Testis (tissue), 2 donors: ENCODE measurements at regions not wholly inside any gene's neighbourhood (a gene's known extent, or its start where the extent isn't known, plus 50 kb on each side); places are given as distances from the start of the nearest gene placed in this dataset.

Experiments used
- DNase-seq: peaks from one replicate; pipeline ENCODE4 v3.0.0-alpha.2; 2019
- H3K27ac ChIP-seq, 2 donors: fragments of 200-600 bp; sonication (generic); one replicate each; pipeline ENCODE4 v1.5.1; 2019
- H3K27me3 ChIP-seq: fragments of 200-600 bp; sonication (generic); one replicate; pipeline ENCODE4 v1.5.1; 2019
- H3K36me3 ChIP-seq: fragments of 200-600 bp; sonication (generic); one replicate; pipeline ENCODE4 v1.5.1; 2017; ENCODE audit warnings: low read depth; ENCODE audit errors: missing control alignments
- H3K4me1 ChIP-seq: fragments of 200-600 bp; sonication (generic); one replicate; pipeline ENCODE4 v1.5.1; 2019
- H3K4me3 ChIP-seq, 2 donors: fragments of 200-600 bp; sonication (generic); one replicate each; pipeline ENCODE4 v1.5.1; 2017 to 2019
- H3K9me3 ChIP-seq: fragments of 200-600 bp; sonication (generic); one replicate; pipeline ENCODE4 v1.5.1; 2017
- CTCF ChIP-seq, 3 experiments: fragments of 450-650 bp in 2 of 3; fragments of 200-600 bp in 1 of 3; sonication (generic) in 1 of 3; IDR thresholded peaks; one replicate each; pipeline ENCODE4 v1.5.1; 2016 to 2019; ENCODE audit warnings: antibody characterized with exemption in 3 of 3, mild to moderate bottlenecking in 2 of 3, moderate library complexity in 1 of 3
- POLR2A ChIP-seq: fragments of 450-650 bp; IDR thresholded peaks from one replicate; pipeline ENCODE4 v1.6.1; 2017; ENCODE audit warnings: antibody characterized with exemption, mild to moderate bottlenecking, moderate library complexity
- WGBS, 2 donors: methylation state at CpG; one replicate each; pipeline ENCODE4 v1.1.5; 2018; 5-methylcytosine and 5-hydroxymethylcytosine counted together
- intact Hi-C: fragments of 100-400 bp; cut with DNase I; formaldehyde crosslinking; loops from one replicate; pipeline ENCODE4 v1.15.1; 2023; ENCODE audit warnings: low total_unique reads

- no peak overlapping the region for H3K4me3 ChIP-seq
- no peak for TF ChIP-seq CTCF (IDR thresholded peaks at IDR 0.05)
- no peak for TF ChIP-seq POLR2A
- WGBS, 2 donors, result 79 to 85% methylated on average over 2 of the region's 2 CpGs
- H3K27ac ChIP-seq, result no peak overlapping the region
- intact Hi-C loops, result no loop called here
- no peaks in the 10 kb centered on the region for H3K9me3 ChIP-seq
- DNase-seq, result no peak
- no peaks in the 10 kb centered on the region for H3K4me1 ChIP-seq
- no peaks in the 10 kb centered on the region for H3K27me3 ChIP-seq
- no peaks in the 10 kb centered on the region for H3K36me3 ChIP-seq
Observed at GRCh38 chr3:162932503-162932902, 1435.9 kb downstream of the OTOL1 start.

- Histone ChIP-seq H3K36me3 (no peaks in the 10 kb centered on the region), H3K4me3 (no peak overlapping the region), H3K9me3 (no peaks in the 10 kb centered on the region), H3K4me1 (no peaks in the 10 kb centered on the region), H3K27ac (no peak overlapping the region), H3K27me3 (no peaks in the 10 kb centered on the region)
- DNase-seq, result no peak
- no peak for TF ChIP-seq CTCF (IDR thresholded peaks at IDR 0.05)
- no peak for TF ChIP-seq POLR2A
- WGBS, 2 donors, result 63 to 80% methylated on average over 2 of the region's 2 CpGs
- intact Hi-C loops, result no loop called here
Observed at GRCh38 chr3:162933656-162934055, 1437.0 kb downstream of the OTOL1 start.

GRCh38 chr3:162936706-162937105 lies 1440.1 kb downstream of the OTOL1 start:
- H3K4me3 ChIP-seq, result no peak overlapping the region
- no peak for TF ChIP-seq CTCF (IDR thresholded peaks at IDR 0.05)
- no peak for TF ChIP-seq POLR2A
- H3K4me1 ChIP-seq, result no peaks in the 10 kb centered on the region
- no peaks in the 10 kb centered on the region for H3K9me3 ChIP-seq
- H3K27me3 ChIP-seq, result no peaks in the 10 kb centered on the region
- intact Hi-C loops, result no loop called here
- H3K36me3 ChIP-seq, result no peaks in the 10 kb centered on the region
- no peak overlapping the region for H3K27ac ChIP-seq
- no peak for DNase-seq

- Histone ChIP-seq H3K9me3 (no peaks in the 10 kb centered on the region), H3K4me1 (no peaks in the 10 kb centered on the region), H3K4me3 (no peak overlapping the region), H3K36me3 (no peaks in the 10 kb centered on the region), H3K27ac (no peak overlapping the region), H3K27me3 (no peaks in the 10 kb centered on the region)
- intact Hi-C loops, result no loop called here
- TF ChIP-seq CTCF (IDR thresholded peaks at IDR 0.05), result no peak
- TF ChIP-seq POLR2A, result no peak
- DNase-seq, result no peak
- 46 to 53% methylated on average over 2 of the region's 2 CpGs for WGBS, 2 donors
Observed at GRCh38 chr3:162938083-162938482, 1441.5 kb downstream of the OTOL1 start.

GRCh38 chr3:162945626-162946025 lies 1449.0 kb downstream of the OTOL1 start:
- Histone ChIP-seq H3K4me3 (no peak overlapping the region), H3K4me1 (no peaks in the 10 kb centered on the region), H3K9me3 (no peaks in the 10 kb centered on the region), H3K27ac (no peak overlapping the region), H3K27me3 (no peaks in the 10 kb centered on the region), H3K36me3 (no peaks in the 10 kb centered on the region)
- no peak for DNase-seq
- no peak for TF ChIP-seq POLR2A
- no peak for TF ChIP-seq CTCF (IDR thresholded peaks at IDR 0.05)
- intact Hi-C loops, result no loop called here
- 0% methylated on average over 1 of the region's 1 CpG for WGBS, 2 donors
